DND-41 (cell line): ENCODE measurements at regions not wholly inside any gene's neighbourhood (a gene's known extent, or its start where the extent isn't known, plus 50 kb on each side); places are given as distances from the start of the nearest gene placed in this dataset.

Source experiments
- ATAC-seq: fragments of 200-7000 bp; cut with Tn5 transposase; 3 replicates; pipeline ENCODE4 v1.9.1; 2021; ENCODE audit warnings: low read depth; ENCODE audit not compliant: insufficient read depth
- DNase-seq: peaks from one replicate; pipeline ENCODE4 v3.0.0-alpha.2; 2020
- H2AFZ ChIP-seq: 2 replicates; pipeline ENCODE4 v1.6.0; 2012; ENCODE audit warnings: low read depth, low read length
- H3K27ac ChIP-seq: 2 replicates; pipeline ENCODE4 v1.5.1; 2012; ENCODE audit warnings: low read length, inconsistent platforms
- H3K27me3 ChIP-seq: fragments of 200-600 bp; sonication (generic); 2 replicates; pipeline ENCODE4 v1.6.0; 2012; ENCODE audit warnings: low read length, mild to moderate bottlenecking, inconsistent platforms; ENCODE audit not compliant: insufficient read depth, poor library complexity
- H3K36me3 ChIP-seq: 2 replicates; pipeline ENCODE4 v1.5.1; 2012; ENCODE audit warnings: low read length, inconsistent platforms; ENCODE audit not compliant: insufficient read depth
- H3K4me1 ChIP-seq: 2 replicates; pipeline ENCODE4 v1.5.1; 2012; ENCODE audit warnings: mild to moderate bottlenecking, low read length; ENCODE audit not compliant: insufficient read depth
- H3K4me2 ChIP-seq: 2 replicates; pipeline ENCODE4 v1.6.0; 2012; ENCODE audit warnings: mild to moderate bottlenecking, moderate library complexity, low read length, inconsistent platforms; ENCODE audit not compliant: insufficient read depth
- H3K4me3 ChIP-seq, 2 experiments: fragments of 200-600 bp in 1 of 2; shearing (Covaris generic) in 1 of 2; 2 replicates each; pipeline ENCODE4 v1.5.1; 2012 to 2016; ENCODE audit warnings: inconsistent platforms in 2 of 2, low read length in 2 of 2, mild to moderate bottlenecking in 2 of 2, low read depth in 1 of 2, moderate library complexity in 1 of 2
- H3K79me2 ChIP-seq: 2 replicates; pipeline ENCODE4 v1.6.0; 2012; ENCODE audit warnings: low read length, inconsistent platforms; ENCODE audit not compliant: insufficient read depth
- H3K9ac ChIP-seq: 2 replicates; pipeline ENCODE4 v1.6.0; 2012; ENCODE audit warnings: low read depth, mild to moderate bottlenecking, inconsistent platforms, low read length, moderate library complexity
- H3K9me3 ChIP-seq: 2 replicates; pipeline ENCODE4 v1.5.1; 2012; ENCODE audit warnings: low read length, moderate library complexity, mild to moderate bottlenecking, inconsistent platforms; ENCODE audit not compliant: insufficient read depth, severe bottlenecking
- H4K20me1 ChIP-seq: 2 replicates; pipeline ENCODE4 v1.6.0; 2012; ENCODE audit warnings: low read length; ENCODE audit not compliant: insufficient read depth
- EZH2 ChIP-seq: IDR thresholded peaks from 3 replicates; pipeline ENCODE4 v1.6.1; 2012; ENCODE audit warnings: borderline replicate concordance, low read depth, mild to moderate bottlenecking, moderate library complexity, low read length, inconsistent platforms; ENCODE audit not compliant: severe bottlenecking
- TF ChIP-seq, protein P1 (sequence below): IDR thresholded peaks from 2 replicates; pipeline ENCODE4 v1.5.1; 2012; ENCODE audit warnings: borderline replicate concordance, low read length, moderate library complexity, mild to moderate bottlenecking; ENCODE audit not compliant: poor library complexity, severe bottlenecking; ENCODE audit errors: extremely low read depth

DNA sequence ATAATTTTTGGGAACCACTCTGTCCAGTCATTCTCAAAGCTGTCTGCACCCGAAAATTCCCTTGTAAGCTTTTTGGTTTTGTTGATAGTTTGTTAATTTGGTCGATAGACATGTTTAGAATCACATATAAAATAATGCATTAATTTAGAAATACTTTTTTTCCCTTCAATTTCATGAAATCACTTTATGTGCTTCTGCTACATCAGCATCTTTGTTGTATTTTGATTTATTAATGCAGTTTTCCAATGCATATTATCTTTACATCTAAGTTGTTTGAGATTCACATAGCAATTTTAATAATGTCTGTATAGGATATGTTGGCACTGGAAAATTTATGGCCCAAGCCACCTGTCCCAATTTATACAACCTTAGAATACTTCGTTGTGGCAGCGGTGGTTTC is 60.6 kb upstream of the SV2C start:
- no peak overlapping the region for H3K4me2 ChIP-seq
- TF ChIP-seq, protein P1, sequence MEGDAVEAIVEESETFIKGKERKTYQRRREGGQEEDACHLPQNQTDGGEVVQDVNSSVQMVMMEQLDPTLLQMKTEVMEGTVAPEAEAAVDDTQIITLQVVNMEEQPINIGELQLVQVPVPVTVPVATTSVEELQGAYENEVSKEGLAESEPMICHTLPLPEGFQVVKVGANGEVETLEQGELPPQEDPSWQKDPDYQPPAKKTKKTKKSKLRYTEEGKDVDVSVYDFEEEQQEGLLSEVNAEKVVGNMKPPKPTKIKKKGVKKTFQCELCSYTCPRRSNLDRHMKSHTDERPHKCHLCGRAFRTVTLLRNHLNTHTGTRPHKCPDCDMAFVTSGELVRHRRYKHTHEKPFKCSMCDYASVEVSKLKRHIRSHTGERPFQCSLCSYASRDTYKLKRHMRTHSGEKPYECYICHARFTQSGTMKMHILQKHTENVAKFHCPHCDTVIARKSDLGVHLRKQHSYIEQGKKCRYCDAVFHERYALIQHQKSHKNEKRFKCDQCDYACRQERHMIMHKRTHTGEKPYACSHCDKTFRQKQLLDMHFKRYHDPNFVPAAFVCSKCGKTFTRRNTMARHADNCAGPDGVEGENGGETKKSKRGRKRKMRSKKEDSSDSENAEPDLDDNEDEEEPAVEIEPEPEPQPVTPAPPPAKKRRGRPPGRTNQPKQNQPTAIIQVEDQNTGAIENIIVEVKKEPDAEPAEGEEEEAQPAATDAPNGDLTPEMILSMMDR: no peak
- TF ChIP-seq EZH2: no peak
- no peak for DNase-seq
- H3K27ac ChIP-seq: no peak overlapping the region
- no peaks in the 10 kb centered on the region for H3K79me2 ChIP-seq
- H2AFZ ChIP-seq: no peak overlapping the region
- H3K4me1 ChIP-seq: no peaks in the 10 kb centered on the region
- no peaks in the 10 kb centered on the region for H3K9me3 ChIP-seq
- no peak for ATAC-seq
- no peak overlapping the region for H3K4me3 ChIP-seq
- H3K9ac ChIP-seq: no peak overlapping the region
- no peaks in the 10 kb centered on the region for H3K36me3 ChIP-seq
- no peaks in the 10 kb centered on the region for H4K20me1 ChIP-seq
- no peaks in the 10 kb centered on the region for H3K27me3 ChIP-seq

DNA sequence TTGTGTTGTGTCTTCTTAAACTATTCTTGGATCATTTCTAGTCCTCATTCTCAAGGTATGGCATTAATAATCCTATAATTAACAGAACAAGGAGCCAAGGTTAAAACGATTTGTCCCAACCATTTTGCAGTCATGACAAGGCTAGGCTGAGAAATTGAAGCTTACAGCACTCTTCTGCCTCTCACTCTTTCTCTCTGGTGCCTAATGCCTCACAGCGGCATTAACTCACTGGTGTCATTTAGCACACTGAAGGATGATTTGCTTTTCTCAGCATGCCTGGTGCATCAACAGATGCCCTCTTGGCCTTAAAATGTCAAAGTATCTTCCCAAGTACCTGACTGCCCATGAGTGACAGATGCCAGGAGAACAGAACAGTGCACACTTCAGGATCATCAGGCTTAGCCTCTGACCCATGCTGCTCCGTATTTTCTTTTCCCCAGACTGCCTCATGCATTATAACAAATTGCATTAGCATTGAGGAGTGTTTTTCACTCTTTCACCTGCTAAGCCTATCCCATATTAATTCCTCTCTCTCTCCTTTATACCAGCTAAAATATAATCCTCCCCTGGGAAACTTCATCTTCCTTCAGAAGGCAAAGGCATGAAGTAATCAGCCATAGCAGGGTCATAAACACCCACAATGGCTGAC is 61.1 kb upstream of the SV2C start:
- Histone ChIP-seq H3K4me3 (no peak overlapping the region), H3K79me2 (no peaks in the 10 kb centered on the region), H3K9ac (no peak overlapping the region), H3K4me1 (no peaks in the 10 kb centered on the region), H3K4me2 (no peak overlapping the region), H3K27me3 (no peaks in the 10 kb centered on the region), H4K20me1 (no peaks in the 10 kb centered on the region), H2AFZ (no peak overlapping the region), H3K36me3 (no peaks in the 10 kb centered on the region), H3K9me3 (no peaks in the 10 kb centered on the region), H3K27ac (no peak overlapping the region)
- TF ChIP-seq EZH2: no peak
- DNase-seq (no peak), ATAC-seq (no peak)

DNA sequence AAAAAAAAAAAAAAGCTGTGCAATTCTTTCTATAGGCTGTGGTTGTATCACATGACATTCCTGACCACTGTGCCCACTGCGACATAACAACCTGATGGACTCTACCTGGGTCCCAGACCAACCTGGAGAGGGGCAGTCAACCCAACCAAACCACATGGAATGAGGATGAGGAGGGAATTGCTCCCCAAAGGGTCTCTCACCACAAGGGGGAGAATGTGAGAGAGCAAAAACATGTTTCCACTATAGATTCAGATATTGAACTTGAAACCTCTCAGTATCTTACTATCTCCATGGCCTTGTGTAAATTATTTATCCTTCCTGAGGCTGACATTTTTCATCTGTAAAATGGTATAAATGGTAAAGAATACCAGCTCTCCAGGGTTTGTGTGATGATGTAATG is 66.9 kb upstream of the SV2C start:
- Histone ChIP-seq H3K27me3 (no peaks in the 10 kb centered on the region), H2AFZ (no peak overlapping the region), H3K9ac (no peak overlapping the region), H3K4me3 (no peak overlapping the region), H3K79me2 (no peaks in the 10 kb centered on the region), H3K4me1 (no peaks in the 10 kb centered on the region), H3K4me2 (no peak overlapping the region), H3K27ac (no peak overlapping the region), H4K20me1 (no peaks in the 10 kb centered on the region), H3K9me3 (no peaks in the 10 kb centered on the region), H3K36me3 (no peaks in the 10 kb centered on the region)
- ATAC-seq: no peak
- TF ChIP-seq, protein P1: no peak
- no peak for TF ChIP-seq EZH2
- DNase-seq: no peak

DNA sequence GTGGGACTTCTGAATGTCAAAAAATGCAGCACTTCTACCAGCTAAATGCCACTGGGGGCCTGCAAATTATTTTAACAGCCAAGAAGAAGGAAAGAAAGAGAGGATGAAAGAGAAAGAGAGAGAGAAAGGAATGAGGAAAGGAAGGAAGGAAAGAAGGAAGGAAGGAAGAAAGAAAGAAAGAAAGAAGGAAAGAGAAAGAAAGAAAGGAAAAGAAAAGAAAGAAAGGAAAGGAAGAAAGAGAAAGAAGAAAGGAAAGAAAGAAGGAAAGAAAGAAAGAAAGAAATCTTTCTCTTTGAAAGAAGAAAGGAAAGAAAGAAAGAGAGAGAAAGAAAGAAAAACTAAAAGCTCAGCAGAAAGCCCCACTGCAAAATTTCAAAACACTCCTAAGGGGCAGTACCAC is 69.2 kb upstream of the SV2C start:
- no peaks in the 10 kb centered on the region for H3K36me3 ChIP-seq
- no peaks in the 10 kb centered on the region for H3K27me3 ChIP-seq
- DNase-seq: no peak
- H3K4me1 ChIP-seq: no peaks in the 10 kb centered on the region
- no peak overlapping the region for H2AFZ ChIP-seq
- TF ChIP-seq EZH2: no peak
- TF ChIP-seq, protein P1: no peak
- H3K4me2 ChIP-seq: no peak overlapping the region
- H3K9ac ChIP-seq: no peak overlapping the region
- no peaks in the 10 kb centered on the region for H4K20me1 ChIP-seq
- ATAC-seq: no peak
- H3K4me3 ChIP-seq: no peak overlapping the region
- no peaks in the 10 kb centered on the region for H3K79me2 ChIP-seq
- no peak overlapping the region for H3K27ac ChIP-seq
- no peaks in the 10 kb centered on the region for H3K9me3 ChIP-seq
